ENCODE measurements at regions not wholly inside any gene's neighbourhood (a gene's known extent, or its start where the extent isn't known, plus 50 kb on each side); places are given as distances from the start of the nearest gene placed in this dataset.

GRCh38 chr3:119091936-119092677 is 53.9 kb upstream of the TEX55 start:
- H3K27ac ChIP-seq = no peak overlapping the region
- POLR2A ChIA-PET (ENCODE audit: low non-redundant PET) = no interaction called here
- TF ChIP-seq CTCF (conservative IDR thresholded peaks at IDR 0.05; ENCODE audit: low read depth) = no peak
- no peak for DNase-seq (ENCODE audit: low spot score)
- CTCF ChIA-PET = no interaction called here

- no peak for DNase-seq (ENCODE audit: low spot score)
- ChIA-PET POLR2A (ENCODE audit: low non-redundant PET) (no interaction called here), CTCF (no interaction called here)
- H3K27ac ChIP-seq = no peak overlapping the region
- no peak for TF ChIP-seq CTCF (conservative IDR thresholded peaks at IDR 0.05; ENCODE audit: low read depth)
These were observed 53.2 kb upstream of the IGSF11 start for GRCh38 chr3:119087799-119088198.

GRCh38 chr3:119085070-119085439 is 50.4 kb upstream of the IGSF11 start:
- no peak overlapping the region for H3K27ac ChIP-seq
- POLR2A ChIA-PET (ENCODE audit: low non-redundant PET) = no interaction called here
- TF ChIP-seq CTCF (conservative IDR thresholded peaks at IDR 0.05; ENCODE audit: low read depth) = no peak
- DNase-seq (ENCODE audit: low spot score) = no peak
- CTCF ChIA-PET = no interaction called here

- no peak overlapping the region for H3K27ac ChIP-seq
- no peak for TF ChIP-seq CTCF (conservative IDR thresholded peaks at IDR 0.05; ENCODE audit: low read depth)
- POLR2A ChIA-PET (ENCODE audit: low non-redundant PET) = no interaction called here
- CTCF ChIA-PET = interaction anchor here (0.5 to 0.7 kb wide), 2 partner anchors 32 to 159 kb away, joined by 3 to 6 read pairs; no protein-coding TSS in a partner anchor
- DNase-seq (ENCODE audit: low spot score) = peak; percentile 47
These were observed 49.9 kb upstream of the IGSF11 start for GRCh38 chr3:119084371-119085069.

Data from RWPE1 (cell line).